ENCODE measurements at regions not wholly inside any gene's neighbourhood (a gene's known extent, or its start where the extent isn't known, plus 50 kb on each side); places are given as distances from the start of the nearest gene placed in this dataset.

GRCh38 chr5:68911840-68912690 is 181.7 kb upstream of the SLC30A5 start:
- Histone ChIP-seq H2AFZ (ENCODE audit: low read length) (no peak overlapping the region), H3K27ac (ENCODE audit: low read depth, low read length, poor library complexity, severe bottlenecking) (no peak overlapping the region), H3K36me3 (ENCODE audit: insufficient read depth, low read length) (no peaks in the 10 kb centered on the region), H3K9me3 (ENCODE audit: low read length) (no peaks in the 10 kb centered on the region), H3F3A (ENCODE audit: insufficient read depth, low read length) (no peaks in the 10 kb centered on the region), H3K4me1 (ENCODE audit: insufficient read depth, low read length, severe bottlenecking) (no peaks in the 10 kb centered on the region), H3K27me3 (ENCODE audit: insufficient read depth, low read length) (no peaks in the 10 kb centered on the region), H3K4me2 (ENCODE audit: low read length) (no peak overlapping the region), H3K9me2 (ENCODE audit: low read depth, low read length) (no peaks in the 10 kb centered on the region), H3K79me2 (ENCODE audit: insufficient read depth, low read length) (no peaks in the 10 kb centered on the region), H3K4me3 (ENCODE audit: low read depth, low read length, poor library complexity, severe bottlenecking) (no peak overlapping the region), H4K20me1 (ENCODE audit: insufficient read depth, low read length) (no peaks in the 10 kb centered on the region), H3K9ac (ENCODE audit: low read length) (no peak overlapping the region)
- TF ChIP-seq CTCF (IDR thresholded peaks at IDR 0.05; ENCODE audit: low read length) (no peak), EZH2 (IDR thresholded peaks at IDR 0.05; ENCODE audit: borderline replicate concordance, low read length) (no peak)

GRCh38 chr5:68915079-68915478 is 178.7 kb upstream of the SLC30A5 start:
- Histone ChIP-seq H3K9ac (ENCODE audit: low read length) (no peak overlapping the region), H3K4me1 (ENCODE audit: insufficient read depth, low read length, severe bottlenecking) (no peaks in the 10 kb centered on the region), H3K9me3 (ENCODE audit: low read length) (no peaks in the 10 kb centered on the region), H3K4me2 (ENCODE audit: low read length) (no peak overlapping the region), H3K36me3 (ENCODE audit: insufficient read depth, low read length) (no peaks in the 10 kb centered on the region), H3K27ac (ENCODE audit: low read depth, low read length, poor library complexity, severe bottlenecking) (no peak overlapping the region), H3F3A (ENCODE audit: insufficient read depth, low read length) (no peaks in the 10 kb centered on the region), H3K79me2 (ENCODE audit: insufficient read depth, low read length) (no peaks in the 10 kb centered on the region), H2AFZ (ENCODE audit: low read length) (no peak overlapping the region), H3K27me3 (ENCODE audit: insufficient read depth, low read length) (no peaks in the 10 kb centered on the region; the same call in 1 of the 2 replicates), H3K4me3 (ENCODE audit: low read depth, low read length, poor library complexity, severe bottlenecking) (no peak overlapping the region), H3K9me2 (ENCODE audit: low read depth, low read length) (no peaks in the 10 kb centered on the region), H4K20me1 (ENCODE audit: insufficient read depth, low read length) (no peaks in the 10 kb centered on the region)
- TF ChIP-seq EZH2 (IDR thresholded peaks at IDR 0.05; ENCODE audit: borderline replicate concordance, low read length) (no peak), CTCF (IDR thresholded peaks at IDR 0.05; ENCODE audit: low read length) (no peak)

GRCh38 chr5:68918306-68918705 is 175.5 kb upstream of the SLC30A5 start:
- no peaks in the 10 kb centered on the region for H3K36me3 ChIP-seq (ENCODE audit: insufficient read depth, low read length)
- no peaks in the 10 kb centered on the region for H4K20me1 ChIP-seq (ENCODE audit: insufficient read depth, low read length)
- no peak overlapping the region for H3K9ac ChIP-seq (ENCODE audit: low read length)
- H3K4me3 ChIP-seq (ENCODE audit: low read depth, low read length, poor library complexity, severe bottlenecking) = no peak overlapping the region
- H3K9me3 ChIP-seq (ENCODE audit: low read length) = no peaks in the 10 kb centered on the region
- no peaks in the 10 kb centered on the region; the same call in 1 of the 2 replicates for H3K27me3 ChIP-seq (ENCODE audit: insufficient read depth, low read length)
- no peaks in the 10 kb centered on the region for H3K79me2 ChIP-seq (ENCODE audit: insufficient read depth, low read length)
- no peak for TF ChIP-seq CTCF (IDR thresholded peaks at IDR 0.05; ENCODE audit: low read length)
- no peak for TF ChIP-seq EZH2 (IDR thresholded peaks at IDR 0.05; ENCODE audit: borderline replicate concordance, low read length)
- H3K4me1 ChIP-seq (ENCODE audit: insufficient read depth, low read length, severe bottlenecking) = no peaks in the 10 kb centered on the region
- H3K4me2 ChIP-seq (ENCODE audit: low read length) = no peak overlapping the region
- no peak overlapping the region for H3K27ac ChIP-seq (ENCODE audit: low read depth, low read length, poor library complexity, severe bottlenecking)
- H3F3A ChIP-seq (ENCODE audit: insufficient read depth, low read length) = no peaks in the 10 kb centered on the region
- no peaks in the 10 kb centered on the region for H3K9me2 ChIP-seq (ENCODE audit: low read depth, low read length)
- H2AFZ ChIP-seq (ENCODE audit: low read length) = no peak overlapping the region
